Choroid plexus epithelial cell (primary cell): ENCODE measurements at regions not wholly inside any gene's neighbourhood (a gene's known extent, or its start where the extent isn't known, plus 50 kb on each side); places are given as distances from the start of the nearest gene placed in this dataset.
"Not testable (repeated sequence)": the region's sequence is repeated elsewhere in the genome, so short reads cannot be mapped to it uniquely, and the experiment has no call there.

Source experiments
- DNase-seq: peaks from one replicate; pipeline ENCODE4 v3.0.0-alpha.2; 2010; ENCODE audit warnings: low read depth
- H3K4me3 ChIP-seq: 2 replicates; pipeline ENCODE4 v1.5.1; 2011; ENCODE audit warnings: low read depth, mild to moderate bottlenecking, control low read depth, low read length, moderate library complexity
- TF ChIP-seq, protein P1 (sequence below): conservative IDR thresholded peaks from 2 replicates; pipeline ENCODE4 v1.5.1; 2011; ENCODE audit warnings: low read depth, mild to moderate bottlenecking, control low read depth, inconsistent platforms, low read length, moderate library complexity

DNA sequence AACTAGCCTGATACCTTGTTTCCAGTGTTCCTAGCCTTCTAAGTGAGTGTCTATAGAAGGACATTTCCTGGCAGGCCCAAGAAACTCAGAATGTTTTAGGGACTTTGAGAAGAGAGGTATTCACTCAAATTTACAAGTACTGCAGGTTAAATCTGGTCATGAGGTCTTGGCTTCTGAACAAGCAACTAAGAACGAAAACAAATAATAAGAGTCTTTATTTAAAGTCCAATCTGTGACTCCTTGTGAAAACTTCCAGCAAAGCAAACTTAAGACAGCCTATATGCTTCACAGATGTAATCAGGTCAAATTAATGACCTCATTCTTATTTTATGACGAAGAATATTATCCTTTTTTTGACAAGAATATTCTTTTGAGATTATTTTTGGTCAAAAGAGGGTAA is 79.4 kb upstream of the PRSS16 start:
- no peak overlapping the region for H3K4me3 ChIP-seq
- TF ChIP-seq, protein P1, sequence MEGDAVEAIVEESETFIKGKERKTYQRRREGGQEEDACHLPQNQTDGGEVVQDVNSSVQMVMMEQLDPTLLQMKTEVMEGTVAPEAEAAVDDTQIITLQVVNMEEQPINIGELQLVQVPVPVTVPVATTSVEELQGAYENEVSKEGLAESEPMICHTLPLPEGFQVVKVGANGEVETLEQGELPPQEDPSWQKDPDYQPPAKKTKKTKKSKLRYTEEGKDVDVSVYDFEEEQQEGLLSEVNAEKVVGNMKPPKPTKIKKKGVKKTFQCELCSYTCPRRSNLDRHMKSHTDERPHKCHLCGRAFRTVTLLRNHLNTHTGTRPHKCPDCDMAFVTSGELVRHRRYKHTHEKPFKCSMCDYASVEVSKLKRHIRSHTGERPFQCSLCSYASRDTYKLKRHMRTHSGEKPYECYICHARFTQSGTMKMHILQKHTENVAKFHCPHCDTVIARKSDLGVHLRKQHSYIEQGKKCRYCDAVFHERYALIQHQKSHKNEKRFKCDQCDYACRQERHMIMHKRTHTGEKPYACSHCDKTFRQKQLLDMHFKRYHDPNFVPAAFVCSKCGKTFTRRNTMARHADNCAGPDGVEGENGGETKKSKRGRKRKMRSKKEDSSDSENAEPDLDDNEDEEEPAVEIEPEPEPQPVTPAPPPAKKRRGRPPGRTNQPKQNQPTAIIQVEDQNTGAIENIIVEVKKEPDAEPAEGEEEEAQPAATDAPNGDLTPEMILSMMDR, result no peak
- peak; percentile 50 for DNase-seq

DNA sequence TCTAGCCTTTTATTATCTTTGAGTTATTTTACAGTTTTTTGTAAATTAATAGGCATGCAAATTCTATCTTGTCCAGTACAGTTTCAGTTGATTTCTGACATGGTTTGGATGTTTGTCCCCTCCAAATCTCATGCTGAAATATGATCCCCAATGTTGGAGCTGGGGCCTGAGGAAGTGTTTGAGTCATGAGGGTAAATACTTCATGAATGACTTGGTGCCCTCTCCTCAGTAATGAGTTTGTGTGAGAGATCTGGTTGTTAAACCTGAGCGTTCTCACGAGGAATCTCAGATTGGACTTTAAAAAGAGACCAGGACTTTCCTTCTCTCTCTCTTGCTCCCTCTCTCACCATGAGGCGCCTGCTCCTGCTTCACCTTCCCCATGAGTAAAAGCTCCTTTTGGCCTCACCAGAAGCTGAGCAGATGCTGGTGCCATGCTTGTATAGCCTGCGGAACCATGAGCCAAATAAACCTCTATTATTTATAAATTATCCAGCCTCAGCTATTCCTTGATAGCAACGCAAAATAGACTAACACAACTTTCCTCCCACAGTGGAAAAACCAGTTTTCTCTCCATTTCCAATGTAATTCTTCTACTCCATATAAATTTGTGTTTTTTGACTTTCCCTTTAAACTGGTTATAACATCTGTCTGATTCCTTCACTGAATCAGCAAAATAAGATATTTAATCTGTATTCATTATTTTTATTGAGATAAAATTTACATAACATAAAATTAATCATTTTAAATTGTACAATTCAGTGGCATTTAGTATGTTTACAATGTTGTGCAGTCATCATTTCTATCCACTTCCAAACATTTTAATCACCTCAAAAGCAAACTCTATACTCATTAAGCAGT is 78.7 kb upstream of the PRSS16 start:
- peak; percentile 89 for DNase-seq
- TF ChIP-seq, protein P1, result no peak
- no peak overlapping the region for H3K4me3 ChIP-seq

DNA sequence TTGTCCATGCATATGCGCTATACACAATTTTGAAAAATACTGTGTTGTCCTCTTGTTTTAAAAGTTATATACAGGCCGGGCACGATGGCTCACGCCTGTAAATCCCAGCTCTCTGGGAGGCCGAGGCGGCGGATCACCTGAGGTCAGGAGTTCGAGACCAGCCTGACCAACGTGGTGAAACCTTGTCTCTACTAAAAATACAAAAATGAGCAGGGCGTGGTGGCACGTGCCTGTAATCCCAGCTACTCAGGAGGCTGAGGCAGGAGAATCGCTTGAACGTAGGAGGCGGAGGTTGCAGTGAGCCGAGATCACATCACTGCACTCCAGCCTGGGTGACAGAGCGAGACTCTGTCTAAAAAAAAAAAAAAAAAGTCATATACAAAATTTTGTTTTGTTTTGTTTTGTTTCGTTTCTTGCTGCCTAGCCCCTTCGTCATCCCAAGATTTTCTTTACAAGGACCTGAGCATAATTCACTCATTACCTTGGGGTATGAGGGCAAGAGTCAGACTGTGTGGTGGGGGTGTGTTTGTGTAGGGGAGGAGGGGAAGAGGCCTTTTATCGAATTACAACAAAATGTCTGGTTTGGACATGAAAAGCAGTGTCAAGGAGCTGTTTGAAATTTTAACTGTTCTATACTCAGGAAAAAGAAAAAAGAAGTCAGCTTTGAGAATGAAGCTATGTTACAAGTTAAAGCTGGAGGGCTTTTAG is 74.8 kb upstream of the PRSS16 start:
- not testable (repeated sequence) for DNase-seq, H3K4me3 ChIP-seq

DNA sequence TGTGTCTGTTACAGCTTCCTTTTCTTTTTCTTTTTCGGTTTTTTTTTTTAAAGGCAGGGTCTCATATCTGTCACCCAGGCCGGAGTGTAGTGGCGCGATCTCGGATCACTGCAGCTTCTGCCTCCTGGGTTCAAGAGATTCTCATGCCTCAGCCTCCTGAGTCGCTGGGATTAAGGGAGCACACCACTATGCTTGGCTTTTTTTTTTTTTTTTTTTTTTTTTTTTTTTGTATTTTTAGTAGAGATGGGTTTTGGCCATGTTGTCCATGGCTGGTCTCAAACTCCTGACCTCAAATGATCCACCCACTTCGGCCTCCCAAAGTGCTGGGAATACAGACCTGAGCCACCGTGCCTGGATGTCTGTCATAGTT is 74.3 kb upstream of the PRSS16 start:
- not testable (repeated sequence) for DNase-seq, H3K4me3 ChIP-seq

DNA sequence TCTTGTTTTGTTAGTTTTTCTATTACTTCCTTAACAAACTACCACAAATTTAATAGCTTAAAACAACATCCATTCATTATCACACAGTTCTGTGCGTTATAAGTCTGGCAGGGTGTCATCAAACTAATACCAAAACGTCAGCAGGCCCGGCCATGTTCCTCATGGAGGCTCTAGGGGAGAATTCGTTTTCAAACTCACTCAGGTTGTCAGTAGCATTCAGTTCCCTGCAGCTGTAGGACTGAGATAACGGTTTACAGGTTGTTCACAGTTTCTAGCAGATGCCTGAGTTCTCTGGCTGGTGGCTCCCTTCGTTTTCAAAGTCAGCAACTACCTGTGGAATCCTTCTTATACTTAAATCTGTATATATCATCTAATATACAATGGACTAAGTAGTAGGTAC is 72.5 kb upstream of the PRSS16 start:
- no peak for DNase-seq
- H3K4me3 ChIP-seq, result no peak overlapping the region
- TF ChIP-seq, protein P1, result no peak

DNA sequence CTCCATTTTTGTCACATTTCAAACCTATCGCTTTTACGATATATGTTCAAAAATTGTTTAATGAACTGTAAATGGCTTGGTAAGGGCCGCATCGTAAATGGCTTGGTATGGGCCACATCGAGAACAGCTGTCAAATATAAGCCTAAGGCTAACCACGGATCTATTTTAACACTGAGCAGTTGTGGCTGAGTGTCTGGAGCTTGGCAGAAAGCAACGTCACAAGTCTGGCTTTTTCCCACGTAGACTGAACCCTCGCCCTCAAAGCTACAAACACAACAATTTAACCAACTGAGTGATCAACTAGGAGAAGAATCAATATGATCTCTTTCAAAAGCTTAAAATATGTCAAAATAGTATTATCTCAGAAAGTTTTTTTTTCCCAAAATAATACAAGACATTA is 71.4 kb upstream of the PRSS16 start:
- no peak overlapping the region for H3K4me3 ChIP-seq
- peak; percentile 23 for DNase-seq

DNA sequence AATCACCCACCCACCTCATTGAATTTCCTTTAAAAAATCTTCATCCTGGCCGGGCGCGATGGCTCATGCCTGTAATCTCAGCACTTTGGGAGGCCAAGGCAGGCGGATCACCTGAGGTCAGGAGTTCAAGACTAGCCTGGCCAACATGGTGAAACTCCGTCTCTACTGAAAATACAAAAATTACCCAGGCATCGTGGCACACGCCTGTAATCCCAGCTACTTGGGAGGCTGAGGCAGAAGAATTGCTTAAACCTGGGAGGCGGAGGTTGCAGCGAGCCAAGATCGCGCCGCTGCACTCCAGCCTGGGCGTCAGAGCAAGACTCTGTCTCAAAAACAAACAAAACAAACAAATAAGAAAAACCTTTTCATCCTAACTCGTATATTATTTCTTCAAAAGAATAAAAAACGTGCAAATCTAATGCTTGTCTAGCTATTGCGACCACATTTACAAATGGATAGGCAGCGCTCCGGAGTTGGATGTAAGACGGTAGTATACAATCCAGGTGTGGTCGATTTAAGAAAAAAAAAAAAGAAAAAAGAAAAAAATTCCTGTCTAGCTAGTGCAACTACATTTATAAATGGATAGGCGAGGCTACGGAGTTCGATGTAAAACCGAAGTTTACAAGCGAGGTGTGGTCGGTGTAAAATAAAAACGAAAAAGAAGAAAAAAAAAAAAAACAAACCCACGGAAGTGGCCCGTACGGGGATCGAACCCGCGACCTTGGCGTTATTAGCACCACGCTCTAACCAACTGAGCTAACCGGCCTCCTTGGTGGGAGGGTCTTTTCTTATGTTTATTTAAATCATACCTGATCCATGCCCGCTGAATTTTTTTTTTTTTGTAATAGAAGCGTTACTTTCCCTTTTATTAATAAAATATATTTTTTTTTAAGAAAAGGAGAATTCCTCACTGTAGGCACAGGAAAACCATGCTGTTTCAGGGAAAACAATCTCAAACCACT is 70.7 kb upstream of the PRSS16 start:
- peak; percentile 63 for DNase-seq
- TF ChIP-seq, protein P1, result no peak

More for the DNA sequence above, 71.4 kb upstream of the PRSS16 start:
- TF ChIP-seq, protein P1, result no peak

More for the DNA sequence above, 70.7 kb upstream of the PRSS16 start:
- peak overlapping the region; percentile 94 for H3K4me3 ChIP-seq
